ENCODE measurements at regions not wholly inside any gene's neighbourhood (a gene's known extent, or its start where the extent isn't known, plus 50 kb on each side); places are given as distances from the start of the nearest gene placed in this dataset.

DNA sequence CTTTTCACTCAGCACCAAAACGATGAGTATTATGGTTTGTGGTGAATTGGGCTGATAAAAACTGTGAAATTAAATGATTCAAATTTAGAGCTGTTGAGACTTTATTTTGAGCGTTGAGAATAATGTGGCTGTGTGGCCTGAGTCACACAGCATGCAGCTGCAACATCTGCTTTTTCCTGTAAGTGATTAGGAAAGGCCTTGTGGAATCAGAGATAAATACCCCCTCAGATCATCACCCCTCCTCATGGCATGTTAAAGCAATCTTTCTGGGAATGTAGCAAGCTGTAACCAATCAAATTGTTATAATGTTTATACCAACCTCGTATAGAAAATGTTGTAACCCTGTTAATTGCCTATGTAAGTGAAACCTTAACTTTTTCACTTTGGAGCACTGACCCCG is 90.0 kb upstream of the GRPR start:
- TF ChIP-seq POLR2A (IDR thresholded peaks at IDR 0.05; ENCODE audit: low read depth, low read length) (no peak), CTCF (conservative IDR thresholded peaks at IDR 0.05; ENCODE audit: low read depth, low read length) (no peak), CEBPB (IDR thresholded peaks at IDR 0.05; ENCODE audit: low read depth, low read length) (no peak), BHLHE40 (IDR thresholded peaks at IDR 0.05; ENCODE audit: low read depth, low read length) (no peak), RCOR1 (IDR thresholded peaks at IDR 0.05; ENCODE audit: insufficient replicate concordance, low read length) (no peak), MAZ (IDR thresholded peaks at IDR 0.05; ENCODE audit: borderline replicate concordance, low read depth, low read length) (no peak), RAD21 (IDR thresholded peaks at IDR 0.05; ENCODE audit: low read length) (no peak), SMC3 (IDR thresholded peaks at IDR 0.05; ENCODE audit: low read depth, low read length) (no peak), RFX5 (IDR thresholded peaks at IDR 0.05; ENCODE audit: low read depth, low read length) (no peak), MAFK (IDR thresholded peaks at IDR 0.05; ENCODE audit: low read depth, low read length) (no peak), NFE2L2 (IDR thresholded peaks at IDR 0.05; ENCODE audit: low read depth, low read length) (no peak)
- TF ChIP-seq, protein P1, sequence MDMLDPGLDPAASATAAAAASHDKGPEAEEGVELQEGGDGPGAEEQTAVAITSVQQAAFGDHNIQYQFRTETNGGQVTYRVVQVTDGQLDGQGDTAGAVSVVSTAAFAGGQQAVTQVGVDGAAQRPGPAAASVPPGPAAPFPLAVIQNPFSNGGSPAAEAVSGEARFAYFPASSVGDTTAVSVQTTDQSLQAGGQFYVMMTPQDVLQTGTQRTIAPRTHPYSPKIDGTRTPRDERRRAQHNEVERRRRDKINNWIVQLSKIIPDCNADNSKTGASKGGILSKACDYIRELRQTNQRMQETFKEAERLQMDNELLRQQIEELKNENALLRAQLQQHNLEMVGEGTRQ (IDR thresholded peaks at IDR 0.05; ENCODE audit: low read depth, low read length) = no peak
